ENCODE measurements at regions not wholly inside any gene's neighbourhood (a gene's known extent, or its start where the extent isn't known, plus 50 kb on each side); places are given as distances from the start of the nearest gene placed in this dataset.
"Not testable (repeated sequence)": the region's sequence is repeated elsewhere in the genome, so short reads cannot be mapped to it uniquely, and the experiment has no call there.

- DNase-seq = no peak
Observed at GRCh38 chr9:120338340-120338739, 241.6 kb downstream of the CDK5RAP2 start.

GRCh38 chr9:120337131-120337530, 242.8 kb downstream of the CDK5RAP2 start:
- no peak for DNase-seq

DNA sequence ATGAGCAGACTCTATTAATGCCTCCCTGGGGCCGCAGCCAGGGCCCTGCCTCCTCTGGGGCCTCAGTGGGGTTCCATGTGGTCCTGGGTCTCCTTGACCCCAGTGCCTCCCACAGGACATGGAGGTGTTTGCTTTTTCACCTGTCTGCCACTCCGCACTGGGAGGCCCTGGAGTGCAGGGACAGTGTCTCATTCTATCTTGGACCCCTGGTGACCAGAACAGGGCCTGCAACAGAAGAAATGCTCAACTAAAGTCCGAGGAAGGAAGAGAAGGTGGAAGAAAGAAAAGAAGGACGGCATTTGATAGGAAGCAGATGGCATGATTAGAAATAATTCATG, 243.2 kb downstream of the CDK5RAP2 start:
- no peak for DNase-seq

DNA sequence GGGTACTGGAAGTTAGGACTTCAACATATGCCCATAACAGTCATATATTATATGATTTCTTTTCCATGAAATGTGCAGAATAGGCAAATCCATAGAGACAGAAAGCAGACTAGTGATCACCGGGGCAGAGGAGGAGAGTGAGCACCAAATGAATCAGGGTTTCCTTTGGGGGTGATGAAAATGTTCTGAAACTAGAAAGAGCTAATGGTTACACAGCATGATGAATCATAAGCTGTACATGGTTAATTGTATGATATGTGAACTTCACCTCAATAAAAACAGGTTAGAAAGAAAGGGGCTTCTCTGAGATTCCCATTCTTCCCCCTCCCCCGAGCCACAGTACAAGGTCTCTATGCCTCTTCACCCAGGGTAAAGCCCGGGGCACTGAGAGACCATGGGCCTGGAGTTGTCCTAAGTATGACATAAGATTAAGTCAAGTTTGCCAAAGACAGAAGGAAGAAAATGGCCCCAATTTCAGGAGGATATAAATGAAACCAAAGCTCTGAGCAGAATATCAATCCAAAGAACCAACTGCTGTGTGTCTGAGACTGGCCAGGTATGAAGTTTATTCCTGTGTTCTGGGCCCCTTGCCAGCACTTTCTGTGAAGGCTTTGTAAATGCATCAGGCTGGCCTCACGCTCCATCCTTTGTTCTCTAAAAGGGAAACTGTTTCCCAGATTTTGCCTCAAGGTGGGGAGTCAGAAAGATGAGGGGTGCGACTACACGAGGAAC, 243.8 kb downstream of the CDK5RAP2 start:
- no peak for DNase-seq

- no peak for DNase-seq
Observed at GRCh38 chr9:120331913-120332312, 248.1 kb downstream of the CDK5RAP2 start.

- no peak for DNase-seq
Observed at GRCh38 chr9:120330031-120330430, 249.9 kb downstream of the CDK5RAP2 start.

- DNase-seq = no peak
Observed at GRCh38 chr9:120327322-120327721, 252.6 kb downstream of the CDK5RAP2 start.

GRCh38 chr9:120326049-120326693, 253.8 kb downstream of the CDK5RAP2 start:
- DNase-seq = no peak

- DNase-seq = no peak
Observed at GRCh38 chr9:120324996-120325642, 254.8 kb downstream of the CDK5RAP2 start.

GRCh38 chr9:120324461-120324860, 255.5 kb downstream of the CDK5RAP2 start:
- DNase-seq = no peak

DNA sequence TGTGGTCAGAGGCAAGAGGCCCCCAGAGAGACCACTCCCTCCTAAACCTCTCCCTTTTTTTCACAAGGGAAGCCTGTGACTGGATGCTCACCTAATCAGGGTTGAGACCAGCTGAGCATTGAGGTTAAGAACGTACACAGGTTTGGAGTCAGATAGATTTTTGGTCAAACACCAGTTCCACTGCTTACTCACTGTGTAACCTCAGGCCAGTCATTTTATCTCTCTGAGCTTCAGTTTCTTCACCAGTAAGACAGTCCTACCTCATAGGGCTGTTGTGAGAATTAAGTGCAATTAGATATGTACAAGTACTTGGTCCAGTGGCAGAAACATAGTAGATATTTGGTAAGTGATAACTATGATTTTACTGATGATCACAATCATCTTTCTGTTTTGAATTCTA, 256.8 kb downstream of the CDK5RAP2 start:
- no peak for DNase-seq

GRCh38 chr9:120319452-120319851, 260.5 kb downstream of the CDK5RAP2 start:
- no peak for DNase-seq

GRCh38 chr9:120315154-120315553, 264.8 kb downstream of the CDK5RAP2 start:
- no peak for DNase-seq

DNA sequence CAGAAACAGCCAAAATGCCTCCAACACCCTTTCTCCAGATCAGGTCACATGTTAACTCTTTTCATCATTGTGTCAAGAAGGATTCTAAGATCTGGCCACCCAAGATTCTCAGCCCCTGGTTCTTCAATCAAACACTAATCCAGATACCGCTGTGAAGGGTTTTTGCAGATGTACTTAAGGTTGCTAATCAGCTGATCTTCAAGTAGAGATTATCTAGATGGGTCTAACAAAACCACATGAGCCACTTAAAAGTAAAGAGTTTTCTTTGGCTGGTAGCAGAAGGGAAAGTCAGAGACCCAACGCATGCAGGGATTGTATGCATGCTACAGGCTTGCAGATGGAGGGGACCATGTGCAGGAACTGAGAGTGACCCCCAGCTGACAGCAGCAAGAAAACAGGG, 267.9 kb downstream of the CDK5RAP2 start:
- no peak for DNase-seq

GRCh38 chr9:120310035-120310434, 269.9 kb downstream of the CDK5RAP2 start:
- DNase-seq = no peak

GRCh38 chr9:120308495-120308894, 271.5 kb downstream of the CDK5RAP2 start:
- no peak for DNase-seq

DNA sequence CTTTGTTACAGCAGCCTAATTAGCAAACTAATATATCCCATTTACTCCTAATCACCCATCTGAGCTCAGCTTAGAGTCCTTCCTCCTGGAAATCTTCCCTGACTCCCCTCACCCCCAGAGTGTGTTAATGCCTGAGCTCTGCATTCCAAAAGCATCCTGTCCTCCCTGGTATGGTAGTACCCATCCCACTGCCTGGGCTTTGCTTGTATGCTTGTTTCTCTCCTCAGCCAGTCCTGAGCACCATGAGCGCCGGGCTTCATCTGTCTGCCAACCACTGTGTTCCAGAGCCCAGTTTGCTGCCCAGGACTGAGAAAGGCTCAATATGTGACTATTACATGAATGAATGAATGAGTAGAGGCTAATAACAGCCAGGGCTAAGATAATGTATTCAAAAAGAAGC, 272.4 kb downstream of the CDK5RAP2 start:
- DNase-seq = no peak

DNA sequence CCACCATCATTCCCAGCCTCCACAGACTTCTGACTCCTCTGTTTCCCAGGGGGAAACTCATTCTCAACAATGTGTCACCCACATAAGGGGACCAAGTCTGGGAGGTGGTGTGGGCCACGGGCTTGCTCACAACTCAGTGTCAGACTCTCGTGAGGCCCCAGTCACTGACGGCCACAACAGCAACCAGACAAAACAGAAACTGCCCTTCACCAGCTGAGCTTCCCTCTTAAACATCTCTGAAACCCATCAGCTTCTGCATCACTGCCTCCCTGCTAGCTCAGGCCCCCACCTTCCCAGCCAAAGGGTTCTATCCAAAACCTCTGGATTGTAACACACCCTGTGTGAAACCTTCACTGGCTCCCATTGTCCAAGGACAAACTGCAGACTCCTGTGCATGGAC, 273.4 kb downstream of the CDK5RAP2 start:
- no peak for DNase-seq

- DNase-seq = no peak
Observed at GRCh38 chr9:120306088-120306487, 273.9 kb downstream of the CDK5RAP2 start.

DNA sequence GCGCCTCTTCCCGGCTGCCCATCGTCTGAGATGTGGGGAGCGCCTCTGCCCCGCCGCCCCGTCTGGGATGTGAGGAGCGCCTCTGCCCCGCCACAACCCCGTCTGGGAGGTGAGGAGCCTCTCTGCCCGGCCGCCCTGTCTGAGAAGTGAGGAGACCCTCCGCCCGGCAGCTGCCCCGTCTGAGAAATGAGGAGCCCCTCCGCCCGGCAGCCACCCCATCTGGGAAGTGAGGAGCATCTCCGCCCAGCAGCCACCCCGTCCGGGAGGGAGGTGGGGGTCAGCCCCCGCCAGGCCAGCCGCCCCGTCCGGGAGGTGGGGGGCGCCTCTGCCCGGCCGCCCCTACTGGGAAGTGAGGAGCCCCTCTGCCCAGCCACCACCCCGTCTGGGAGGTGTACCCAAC, 275.1 kb downstream of the CDK5RAP2 start:
- DNase-seq = not testable (repeated sequence)

GRCh38 chr9:120303519-120303918, 276.4 kb downstream of the CDK5RAP2 start:
- DNase-seq = no peak

DNA sequence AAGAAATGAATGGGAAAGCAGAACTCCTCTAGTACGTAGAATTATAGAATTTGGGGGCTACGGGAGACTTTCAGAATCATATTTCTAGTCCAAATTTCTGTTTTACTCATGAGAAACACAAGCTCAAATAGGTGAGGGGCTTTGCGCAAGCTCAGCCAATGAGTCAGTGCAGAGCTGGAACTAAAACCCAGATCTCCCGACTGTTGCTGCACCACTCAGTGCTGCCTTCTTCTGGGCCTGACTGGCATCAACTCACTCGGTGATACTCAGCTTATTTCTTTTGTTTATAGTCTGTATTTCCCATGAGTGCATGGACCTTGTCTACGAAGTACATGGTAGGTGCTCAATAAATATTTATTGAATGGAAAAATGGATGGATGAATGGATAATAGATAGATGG, 280.2 kb downstream of the CDK5RAP2 start:
- no peak for DNase-seq

DNA sequence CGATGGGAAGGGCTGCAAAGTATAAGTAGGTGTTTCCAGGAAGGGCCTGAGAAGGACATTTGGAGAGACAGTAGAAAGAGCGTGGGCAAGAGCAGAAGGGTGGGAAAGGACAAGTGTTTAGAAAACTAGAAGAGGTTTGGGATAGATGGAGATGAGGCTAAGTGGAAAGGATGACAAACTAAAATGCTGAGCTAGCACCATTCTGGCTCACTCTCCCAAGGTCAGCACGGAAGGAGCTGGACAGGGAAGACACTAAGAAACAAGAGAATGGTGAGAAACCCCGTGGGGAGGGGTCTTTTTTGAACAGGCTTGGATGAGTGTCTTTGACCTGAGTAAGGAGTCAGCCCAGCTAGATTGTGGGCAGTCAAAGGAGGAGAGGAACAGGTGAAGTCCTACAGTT, 286.0 kb downstream of the CDK5RAP2 start:
- DNase-seq = no peak

DNA sequence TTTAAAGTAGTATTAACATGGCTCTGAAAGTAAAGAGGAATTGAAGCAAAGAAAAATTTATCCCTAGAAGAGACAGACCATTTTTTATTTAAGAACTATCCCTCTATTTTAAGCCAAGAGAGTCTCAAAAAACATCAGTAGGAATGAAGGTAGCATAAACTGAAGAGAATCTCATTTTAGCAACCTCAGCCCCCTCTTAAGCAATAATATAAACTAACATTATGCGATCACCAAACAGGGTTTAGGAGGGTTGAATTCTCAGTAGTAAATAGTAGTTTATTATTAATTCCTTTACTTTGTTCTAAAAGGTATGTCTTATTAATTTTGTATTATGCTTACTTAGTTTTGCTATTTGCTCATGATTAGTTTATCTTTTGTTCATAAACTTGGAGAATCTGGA, 287.4 kb downstream of the CDK5RAP2 start:
- no peak for DNase-seq

All from bone marrow (tissue), 2 donors.